ENCODE measurements at regions not wholly inside any gene's neighbourhood (a gene's known extent, or its start where the extent isn't known, plus 50 kb on each side); places are given as distances from the start of the nearest gene placed in this dataset.

DNA sequence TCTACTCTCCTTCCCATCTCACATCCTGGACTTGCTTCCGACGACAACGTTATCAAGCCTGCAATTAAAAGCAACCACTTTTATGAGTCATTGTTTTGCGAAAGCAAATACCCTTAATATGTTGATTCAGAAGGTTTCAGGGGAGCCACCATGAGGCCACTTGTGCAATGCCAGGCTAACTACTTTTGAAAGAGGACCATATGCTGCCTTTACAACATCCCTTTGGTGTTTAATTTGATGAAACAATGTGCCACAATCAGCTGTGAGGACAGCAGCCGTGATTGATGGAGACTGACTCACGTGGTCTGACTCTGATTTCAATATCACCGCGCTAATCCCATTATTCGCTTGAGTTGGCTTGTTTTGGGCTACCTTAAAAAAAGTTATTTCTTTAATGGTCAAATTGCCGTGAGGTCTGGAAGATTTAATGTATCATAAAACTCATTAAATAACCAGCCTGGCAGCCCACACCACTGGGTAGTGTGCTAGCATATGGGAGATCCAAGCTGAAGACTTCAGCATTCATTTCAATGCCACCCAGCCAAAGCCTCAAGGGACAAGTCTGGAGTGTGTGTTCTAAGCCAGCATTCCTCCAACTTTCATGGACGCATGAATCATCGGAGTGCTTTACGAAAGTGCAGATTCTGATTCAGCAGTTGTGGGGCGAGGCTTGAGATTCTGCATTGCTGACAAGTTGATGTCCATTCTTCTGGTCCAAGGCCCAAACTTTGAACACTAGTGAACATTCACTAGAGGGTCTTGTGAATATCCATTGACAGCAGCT, 73.3 kb upstream of the PAXBP1 start:
- no peak for TF ChIP-seq EZH2 (IDR thresholded peaks at IDR 0.05; ENCODE audit: low read depth)
- no peak for TF ChIP-seq CTCF (conservative IDR thresholded peaks at IDR 0.05)
